Nephron progenitor cell (in vitro differentiated cells): ENCODE measurements at regions not wholly inside any gene's neighbourhood (a gene's known extent, or its start where the extent isn't known, plus 50 kb on each side); places are given as distances from the start of the nearest gene placed in this dataset.
"Not testable (repeated sequence)": the region's sequence is repeated elsewhere in the genome, so short reads cannot be mapped to it uniquely, and the experiment has no call there.

Experiments used
- DNase-seq: peaks from one replicate; pipeline ENCODE4 v3.0.0; 2021
- H3K27ac Mint-ChIP-seq: 2 replicates; pipeline ENCODE4 v1.8.0; 2021; ENCODE audit warnings: mild to moderate bottlenecking, moderate library complexity, mixed read lengths
- H3K27me3 Mint-ChIP-seq: 2 replicates; pipeline ENCODE4 v1.8.0; 2021; ENCODE audit warnings: mild to moderate bottlenecking, low read depth, mixed read lengths; ENCODE audit not compliant: poor library complexity
- H3K36me3 Mint-ChIP-seq: 2 replicates; pipeline ENCODE4 v1.8.0; 2021; ENCODE audit warnings: low read depth, mixed read lengths
- H3K4me1 Mint-ChIP-seq: 2 replicates; pipeline ENCODE4 v1.8.0; 2021; ENCODE audit warnings: mixed read lengths
- H3K4me3 Mint-ChIP-seq: 2 replicates; pipeline ENCODE4 v1.8.0; 2021; ENCODE audit warnings: mild to moderate bottlenecking, moderate library complexity, mixed read lengths
- H3K9me3 Mint-ChIP-seq: 2 replicates; pipeline ENCODE4 v1.8.0; 2021; ENCODE audit warnings: mild to moderate bottlenecking, moderate library complexity, mixed read lengths
- TF ChIP-seq, protein P1 (sequence below): fragments of 200-600 bp; sonication (generic); IDR thresholded peaks from 2 replicates; pipeline ENCODE4 v1.5.0; 2021; ENCODE audit warnings: antibody characterized with exemption

DNA sequence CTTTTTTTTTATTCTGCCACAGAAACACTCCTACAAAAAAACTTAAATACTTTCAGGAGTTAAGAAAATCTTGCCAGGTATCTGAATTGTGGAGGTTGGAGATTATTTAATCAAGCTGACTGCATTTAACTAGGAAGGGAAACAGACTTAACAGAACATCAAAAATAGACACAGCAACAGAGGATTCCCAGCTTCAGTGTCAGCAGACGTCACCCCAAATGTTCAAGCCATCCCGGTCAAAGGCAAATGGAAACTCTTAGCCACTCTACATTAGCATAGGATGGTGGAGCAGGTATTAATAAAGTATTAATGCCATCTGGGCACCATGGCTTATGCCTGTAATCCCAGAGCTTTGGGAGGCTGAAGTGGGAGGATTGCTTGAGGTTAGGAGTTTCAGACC, 139.7 kb upstream of the SVIL start:
- no peak for DNase-seq
- Mint-ChIP-seq H3K9me3 (peaks cover 11% of the 10 kb centered on the region), H3K36me3 (no peaks in the 10 kb centered on the region), H3K27me3 (peaks cover 9% of the 10 kb centered on the region), H3K27ac (no peak overlapping the region), H3K4me3 (no peak overlapping the region), H3K4me1 (no peaks in the 10 kb centered on the region)
- TF ChIP-seq, protein P1, sequence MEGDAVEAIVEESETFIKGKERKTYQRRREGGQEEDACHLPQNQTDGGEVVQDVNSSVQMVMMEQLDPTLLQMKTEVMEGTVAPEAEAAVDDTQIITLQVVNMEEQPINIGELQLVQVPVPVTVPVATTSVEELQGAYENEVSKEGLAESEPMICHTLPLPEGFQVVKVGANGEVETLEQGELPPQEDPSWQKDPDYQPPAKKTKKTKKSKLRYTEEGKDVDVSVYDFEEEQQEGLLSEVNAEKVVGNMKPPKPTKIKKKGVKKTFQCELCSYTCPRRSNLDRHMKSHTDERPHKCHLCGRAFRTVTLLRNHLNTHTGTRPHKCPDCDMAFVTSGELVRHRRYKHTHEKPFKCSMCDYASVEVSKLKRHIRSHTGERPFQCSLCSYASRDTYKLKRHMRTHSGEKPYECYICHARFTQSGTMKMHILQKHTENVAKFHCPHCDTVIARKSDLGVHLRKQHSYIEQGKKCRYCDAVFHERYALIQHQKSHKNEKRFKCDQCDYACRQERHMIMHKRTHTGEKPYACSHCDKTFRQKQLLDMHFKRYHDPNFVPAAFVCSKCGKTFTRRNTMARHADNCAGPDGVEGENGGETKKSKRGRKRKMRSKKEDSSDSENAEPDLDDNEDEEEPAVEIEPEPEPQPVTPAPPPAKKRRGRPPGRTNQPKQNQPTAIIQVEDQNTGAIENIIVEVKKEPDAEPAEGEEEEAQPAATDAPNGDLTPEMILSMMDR = no peak

GRCh38 chr10:29773675-29774091, 138.9 kb upstream of the SVIL start:
- Mint-ChIP-seq H3K4me1 (no peaks in the 10 kb centered on the region), H3K27ac (no peak overlapping the region)
- TF ChIP-seq, protein P1 = no peak

GRCh38 chr10:29772403-29772802, 137.6 kb upstream of the SVIL start:
- Mint-ChIP-seq H3K9me3 (peaks cover 11% of the 10 kb centered on the region), H3K27me3 (peaks cover 5% of the 10 kb centered on the region), H3K4me1 (no peaks in the 10 kb centered on the region), H3K27ac (no peak overlapping the region), H3K4me3 (no peak overlapping the region), H3K36me3 (no peaks in the 10 kb centered on the region)
- TF ChIP-seq, protein P1 = no peak
- DNase-seq = no peak

More at GRCh38 chr10:29773675-29774091, 138.9 kb upstream of the SVIL start:
- peaks cover 11% of the 10 kb centered on the region for H3K9me3 Mint-ChIP-seq
- no peaks in the 10 kb centered on the region for H3K36me3 Mint-ChIP-seq
- DNase-seq = no peak
- no peak overlapping the region for H3K4me3 Mint-ChIP-seq
- H3K27me3 Mint-ChIP-seq = peaks cover 5% of the 10 kb centered on the region

GRCh38 chr10:29771376-29771775, 136.6 kb upstream of the SVIL start:
- no peaks in the 10 kb centered on the region for H3K36me3 Mint-ChIP-seq
- no peak overlapping the region for H3K4me3 Mint-ChIP-seq
- peaks cover 11% of the 10 kb centered on the region for H3K9me3 Mint-ChIP-seq
- no peak overlapping the region for H3K27ac Mint-ChIP-seq
- peaks cover 8% of the 10 kb centered on the region for H3K27me3 Mint-ChIP-seq
- H3K4me1 Mint-ChIP-seq = no peaks in the 10 kb centered on the region
- no peak for DNase-seq
- TF ChIP-seq, protein P1 = no peak

DNA sequence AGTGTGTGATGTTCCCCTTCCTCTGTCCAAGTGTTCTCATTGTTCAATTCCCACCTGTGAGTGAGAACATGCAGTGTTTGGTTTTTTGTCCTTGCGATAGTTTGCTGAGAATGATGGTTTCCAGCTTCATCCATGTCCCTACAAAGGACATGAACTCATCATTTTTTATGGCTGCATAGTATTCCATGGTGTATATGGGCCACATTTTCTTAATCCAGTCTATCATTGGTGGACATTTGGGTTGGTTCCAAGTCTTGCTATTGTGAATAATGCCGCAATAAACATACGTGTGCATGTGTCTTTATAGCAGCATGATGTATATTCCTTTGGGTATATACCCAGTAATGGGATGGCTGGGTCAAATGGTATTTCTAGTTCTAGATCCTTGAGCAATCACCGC, 134.5 kb upstream of the SVIL start:
- peaks cover 11% of the 10 kb centered on the region for H3K9me3 Mint-ChIP-seq
- not testable (repeated sequence) for H3K36me3 Mint-ChIP-seq

DNA sequence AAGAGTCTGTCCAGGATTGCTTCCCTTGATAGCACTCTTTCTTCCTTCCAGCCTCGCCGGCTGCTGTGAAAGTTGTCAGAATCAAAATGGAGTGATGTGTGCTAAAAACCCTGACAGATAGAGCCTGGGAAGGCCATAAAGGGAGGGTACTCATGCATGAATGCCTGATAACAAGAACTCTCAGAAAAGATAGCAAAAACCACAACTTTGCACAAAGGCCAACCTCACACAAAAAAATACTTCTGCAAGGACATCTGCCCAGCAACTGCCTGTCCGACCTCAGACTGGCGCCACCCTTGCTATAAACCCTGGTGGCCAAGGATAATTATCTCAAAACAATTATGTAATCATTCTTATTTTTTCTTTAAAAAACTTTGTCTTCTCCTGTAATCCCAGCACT, 133.2 kb upstream of the SVIL start:
- TF ChIP-seq, protein P1 = no peak
- no peaks in the 10 kb centered on the region for H3K4me1 Mint-ChIP-seq
- no peaks in the 10 kb centered on the region for H3K36me3 Mint-ChIP-seq
- peaks cover 11% of the 10 kb centered on the region for H3K9me3 Mint-ChIP-seq
- no peak overlapping the region for H3K27ac Mint-ChIP-seq
- no peak for DNase-seq
- H3K27me3 Mint-ChIP-seq = peaks cover 12% of the 10 kb centered on the region
- no peak overlapping the region for H3K4me3 Mint-ChIP-seq

More for the DNA sequence above, 134.5 kb upstream of the SVIL start:
- DNase-seq, H3K27ac Mint-ChIP-seq, H3K4me3 Mint-ChIP-seq, H3K4me1 Mint-ChIP-seq: not testable (repeated sequence)
- peaks cover 12% of the 10 kb centered on the region for H3K27me3 Mint-ChIP-seq
